ENCODE measurements at regions not wholly inside any gene's neighbourhood (a gene's known extent, or its start where the extent isn't known, plus 50 kb on each side); places are given as distances from the start of the nearest gene placed in this dataset.

GRCh38 chr18:30860741-30861140 is 181.8 kb downstream of the DSC3 start:
- Histone ChIP-seq H3K9ac (ENCODE audit: insufficient read depth, low read depth, low read length) (no peak overlapping the region), H3K27me3 (ENCODE audit: control insufficient read depth in 1 of 2, insufficient read depth in 2 of 2, low read length in 2 of 2) (no peaks in the 10 kb centered on the region), H3K4me1 (ENCODE audit: insufficient read depth, low read length) (no peaks in the 10 kb centered on the region), H3K79me2 (ENCODE audit: insufficient read depth, low read length) (no peaks in the 10 kb centered on the region), H3K36me3 (replicated peaks in 1 of 2; ENCODE audit: control insufficient read depth in 1 of 2, insufficient read depth in 2 of 2, low read length in 2 of 2) (no peaks in the 10 kb centered on the region), H3K4me3 (replicated peaks in 1 of 3; ENCODE audit: insufficient read depth in 1 of 3, low read depth in 2 of 3, low read length in 3 of 3) (no peak overlapping the region), H3K27ac (ENCODE audit: extremely low read length, insufficient read depth, low read length) (no peak overlapping the region), H3K4me2 (ENCODE audit: low read depth, low read length) (no peak overlapping the region), H4K20me1 (ENCODE audit: insufficient read depth, low read length) (no peaks in the 10 kb centered on the region), H3K9me3 (ENCODE audit: low read length) (no peaks in the 10 kb centered on the region), H2AFZ (ENCODE audit: low read length) (no peak overlapping the region)
- no TSS peak for BruUV-seq (replicated peaks)
- in situ Hi-C loops (cut with HindIII; ENCODE audit: extremely low pct_ligation_motif_present, low pct_unique_long_range_greater_than_20kb) (no loop called here), intact Hi-C loops (cut with micrococcal nuclease; ENCODE audit: unreplicated experiment) (no loop called here)
- TF ChIP-seq ZNF230 (CRISPR knock-in tag; IDR thresholded peaks at IDR 0.05) (no peak), TGIF2 (CRISPR knock-in tag; IDR thresholded peaks at IDR 0.05) (no peak), TOE1 (CRISPR knock-in tag; IDR thresholded peaks at IDR 0.05) (no peak), TIGD3 (CRISPR knock-in tag; IDR thresholded peaks at IDR 0.05; ENCODE audit: borderline replicate concordance) (no peak), PITX1 (CRISPR knock-in tag; IDR thresholded peaks at IDR 0.05) (no peak), ZNF644 (CRISPR knock-in tag; IDR thresholded peaks at IDR 0.05; ENCODE audit: low read depth) (no peak), DMAP1 (CRISPR knock-in tag; IDR thresholded peaks at IDR 0.05) (no peak), NAIF1 (CRISPR knock-in tag; IDR thresholded peaks at IDR 0.05; ENCODE audit: borderline replicate concordance) (no peak), WIZ (CRISPR knock-in tag; IDR thresholded peaks at IDR 0.05) (no peak), CBX1 (IDR thresholded peaks at IDR 0.05; ENCODE audit: low read depth) (no peak), DDIT3 (CRISPR knock-in tag; IDR thresholded peaks at IDR 0.05) (no peak), RFX1 (IDR thresholded peaks at IDR 0.05) (no peak), ZNF776 (CRISPR knock-in tag; IDR thresholded peaks at IDR 0.05) (no peak), CCDC6 (CRISPR knock-in tag; IDR thresholded peaks at IDR 0.05) (no peak)
- TF ChIP-seq, protein P1, sequence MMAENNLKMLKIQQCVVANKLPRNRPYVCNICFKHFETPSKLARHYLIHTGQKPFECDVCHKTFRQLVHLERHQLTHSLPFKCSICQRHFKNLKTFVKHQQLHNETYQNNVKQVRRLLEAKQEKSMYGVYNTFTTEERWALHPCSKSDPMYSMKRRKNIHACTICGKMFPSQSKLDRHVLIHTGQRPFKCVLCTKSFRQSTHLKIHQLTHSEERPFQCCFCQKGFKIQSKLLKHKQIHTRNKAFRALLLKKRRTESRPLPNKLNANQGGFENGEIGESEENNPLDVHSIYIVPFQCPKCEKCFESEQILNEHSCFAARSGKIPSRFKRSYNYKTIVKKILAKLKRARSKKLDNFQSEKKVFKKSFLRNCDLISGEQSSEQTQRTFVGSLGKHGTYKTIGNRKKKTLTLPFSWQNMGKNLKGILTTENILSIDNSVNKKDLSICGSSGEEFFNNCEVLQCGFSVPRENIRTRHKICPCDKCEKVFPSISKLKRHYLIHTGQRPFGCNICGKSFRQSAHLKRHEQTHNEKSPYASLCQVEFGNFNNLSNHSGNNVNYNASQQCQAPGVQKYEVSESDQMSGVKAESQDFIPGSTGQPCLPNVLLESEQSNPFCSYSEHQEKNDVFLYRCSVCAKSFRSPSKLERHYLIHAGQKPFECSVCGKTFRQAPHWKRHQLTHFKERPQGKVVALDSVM (CRISPR knock-in tag; IDR thresholded peaks at IDR 0.05): no peak
- TF ChIP-seq, protein P2, sequence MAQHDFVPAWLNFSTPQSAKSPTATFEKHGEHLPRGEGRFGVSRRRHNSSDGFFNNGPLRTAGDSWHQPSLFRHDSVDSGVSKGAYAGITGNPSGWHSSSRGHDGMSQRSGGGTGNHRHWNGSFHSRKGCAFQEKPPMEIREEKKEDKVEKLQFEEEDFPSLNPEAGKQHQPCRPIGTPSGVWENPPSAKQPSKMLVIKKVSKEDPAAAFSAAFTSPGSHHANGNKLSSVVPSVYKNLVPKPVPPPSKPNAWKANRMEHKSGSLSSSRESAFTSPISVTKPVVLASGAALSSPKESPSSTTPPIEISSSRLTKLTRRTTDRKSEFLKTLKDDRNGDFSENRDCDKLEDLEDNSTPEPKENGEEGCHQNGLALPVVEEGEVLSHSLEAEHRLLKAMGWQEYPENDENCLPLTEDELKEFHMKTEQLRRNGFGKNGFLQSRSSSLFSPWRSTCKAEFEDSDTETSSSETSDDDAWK (CRISPR knock-in tag; IDR thresholded peaks at IDR 0.05): no peak
- TF ChIP-seq, protein P3, sequence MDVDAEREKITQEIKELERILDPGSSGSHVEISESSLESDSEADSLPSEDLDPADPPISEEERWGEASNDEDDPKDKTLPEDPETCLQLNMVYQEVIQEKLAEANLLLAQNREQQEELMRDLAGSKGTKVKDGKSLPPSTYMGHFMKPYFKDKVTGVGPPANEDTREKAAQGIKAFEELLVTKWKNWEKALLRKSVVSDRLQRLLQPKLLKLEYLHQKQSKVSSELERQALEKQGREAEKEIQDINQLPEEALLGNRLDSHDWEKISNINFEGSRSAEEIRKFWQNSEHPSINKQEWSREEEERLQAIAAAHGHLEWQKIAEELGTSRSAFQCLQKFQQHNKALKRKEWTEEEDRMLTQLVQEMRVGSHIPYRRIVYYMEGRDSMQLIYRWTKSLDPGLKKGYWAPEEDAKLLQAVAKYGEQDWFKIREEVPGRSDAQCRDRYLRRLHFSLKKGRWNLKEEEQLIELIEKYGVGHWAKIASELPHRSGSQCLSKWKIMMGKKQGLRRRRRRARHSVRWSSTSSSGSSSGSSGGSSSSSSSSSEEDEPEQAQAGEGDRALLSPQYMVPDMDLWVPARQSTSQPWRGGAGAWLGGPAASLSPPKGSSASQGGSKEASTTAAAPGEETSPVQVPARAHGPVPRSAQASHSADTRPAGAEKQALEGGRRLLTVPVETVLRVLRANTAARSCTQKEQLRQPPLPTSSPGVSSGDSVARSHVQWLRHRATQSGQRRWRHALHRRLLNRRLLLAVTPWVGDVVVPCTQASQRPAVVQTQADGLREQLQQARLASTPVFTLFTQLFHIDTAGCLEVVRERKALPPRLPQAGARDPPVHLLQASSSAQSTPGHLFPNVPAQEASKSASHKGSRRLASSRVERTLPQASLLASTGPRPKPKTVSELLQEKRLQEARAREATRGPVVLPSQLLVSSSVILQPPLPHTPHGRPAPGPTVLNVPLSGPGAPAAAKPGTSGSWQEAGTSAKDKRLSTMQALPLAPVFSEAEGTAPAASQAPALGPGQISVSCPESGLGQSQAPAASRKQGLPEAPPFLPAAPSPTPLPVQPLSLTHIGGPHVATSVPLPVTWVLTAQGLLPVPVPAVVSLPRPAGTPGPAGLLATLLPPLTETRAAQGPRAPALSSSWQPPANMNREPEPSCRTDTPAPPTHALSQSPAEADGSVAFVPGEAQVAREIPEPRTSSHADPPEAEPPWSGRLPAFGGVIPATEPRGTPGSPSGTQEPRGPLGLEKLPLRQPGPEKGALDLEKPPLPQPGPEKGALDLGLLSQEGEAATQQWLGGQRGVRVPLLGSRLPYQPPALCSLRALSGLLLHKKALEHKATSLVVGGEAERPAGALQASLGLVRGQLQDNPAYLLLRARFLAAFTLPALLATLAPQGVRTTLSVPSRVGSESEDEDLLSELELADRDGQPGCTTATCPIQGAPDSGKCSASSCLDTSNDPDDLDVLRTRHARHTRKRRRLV (CRISPR knock-in tag; IDR thresholded peaks at IDR 0.05): no peak
- POLR2A ChIA-PET: no interaction called here
- CTCF ChIA-PET (ENCODE audit: low intra/inter-chr PET ratio, low total read pairs): no interaction called here
- WGBS (ENCODE audit: low lambda C conversion rate): 3% methylated on average over 3 of the region's 3 CpGs
- DNase-seq (ENCODE audit: low spot score) (no peak), ATAC-seq (no peak), FAIRE-seq (no peak)
